H9 (cell line): ENCODE measurements at regions not wholly inside any gene's neighbourhood (a gene's known extent, or its start where the extent isn't known, plus 50 kb on each side); places are given as distances from the start of the nearest gene placed in this dataset.
"Not testable (repeated sequence)": the region's sequence is repeated elsewhere in the genome, so short reads cannot be mapped to it uniquely, and the experiment has no call there.

ENCODE experiments used
- DNase-seq: peaks from one replicate; pipeline ENCODE4 v3.0.0-alpha.2; 2017
- H2AFZ ChIP-seq: one replicate; pipeline ENCODE4 v1.6.1; 2013; ENCODE audit warnings: mild to moderate bottlenecking, low read length, control low read depth, moderate library complexity
- H2AK5ac ChIP-seq: 2 replicates; pipeline ENCODE4 v1.6.1; 2013; ENCODE audit warnings: low read length, control low read depth, mixed read lengths; ENCODE audit not compliant: insufficient read length
- H2BK120ac ChIP-seq: one replicate; pipeline ENCODE4 v1.6.1; 2013; ENCODE audit warnings: low read depth, mild to moderate bottlenecking, low read length, control low read depth, inconsistent platforms; ENCODE audit not compliant: poor library complexity, severe bottlenecking
- H2BK12ac ChIP-seq: 2 replicates; pipeline ENCODE4 v1.6.1; 2013; ENCODE audit warnings: low read length, control low read depth, mixed read lengths, low read depth; ENCODE audit not compliant: insufficient read length
- H2BK15ac ChIP-seq: 2 replicates; pipeline ENCODE4 v1.6.1; 2013; ENCODE audit warnings: low read depth, low read length, control low read depth
- H2BK20ac ChIP-seq: one replicate; pipeline ENCODE4 v1.6.1; 2013; ENCODE audit warnings: low read depth, mild to moderate bottlenecking, low read length, control low read depth, inconsistent platforms; ENCODE audit not compliant: poor library complexity, severe bottlenecking
- H2BK5ac ChIP-seq: 2 replicates; pipeline ENCODE4 v1.6.1; 2013; ENCODE audit warnings: low read length, control low read depth, mixed read lengths; ENCODE audit not compliant: insufficient read length
- H3K14ac ChIP-seq: 2 replicates; pipeline ENCODE4 v1.6.1; 2013; ENCODE audit warnings: low read length, control low read depth; ENCODE audit not compliant: insufficient read depth
- H3K18ac ChIP-seq: 2 replicates; pipeline ENCODE4 v1.6.1; 2013; ENCODE audit warnings: low read depth, mild to moderate bottlenecking, mixed read lengths, low read length, control low read depth; ENCODE audit not compliant: insufficient read length
- H3K23ac ChIP-seq: 2 replicates; pipeline ENCODE4 v1.6.1; 2013; ENCODE audit warnings: low read length, control low read depth, mixed read lengths, low read depth; ENCODE audit not compliant: insufficient read length
- H3K23me2 ChIP-seq: 2 replicates; pipeline ENCODE4 v1.6.1; 2013; ENCODE audit warnings: low read depth, mild to moderate bottlenecking, mixed read lengths, low read length, control low read depth; ENCODE audit not compliant: insufficient read length, poor library complexity, severe bottlenecking
- H3K27ac ChIP-seq: 2 replicates; pipeline ENCODE4 v1.5.1; 2013; ENCODE audit warnings: low read length, control low read depth, mixed read lengths, low read depth; ENCODE audit not compliant: insufficient read length
- H3K27me3 ChIP-seq: 2 replicates; pipeline ENCODE4 v1.6.1; 2013; ENCODE audit warnings: low read length, control low read depth, inconsistent platforms; ENCODE audit not compliant: insufficient read depth
- H3K4ac ChIP-seq: 2 replicates; pipeline ENCODE4 v1.6.1; 2013; ENCODE audit warnings: low read depth, mild to moderate bottlenecking, control low read depth, inconsistent platforms, low read length, moderate library complexity
- H3K4me1 ChIP-seq: 2 replicates; pipeline ENCODE4 v1.6.1; 2013; ENCODE audit warnings: low read length, control low read depth, inconsistent platforms; ENCODE audit not compliant: insufficient read depth
- H3K4me2 ChIP-seq: 2 replicates; pipeline ENCODE4 v1.6.1; 2013; ENCODE audit warnings: low read length, control low read depth, mixed read lengths; ENCODE audit not compliant: insufficient read length, insufficient read depth
- H3K56ac ChIP-seq: 2 replicates; pipeline ENCODE4 v1.6.1; 2013; ENCODE audit warnings: low read depth, mild to moderate bottlenecking, mixed read lengths, low read length, control low read depth; ENCODE audit not compliant: insufficient read length
- H3K79me1 ChIP-seq: 2 replicates; pipeline ENCODE4 v1.6.1; 2013; ENCODE audit warnings: low read depth, mild to moderate bottlenecking, moderate library complexity, low read length, control low read depth, inconsistent platforms; ENCODE audit not compliant: insufficient read depth, poor library complexity, severe bottlenecking
- H3K79me2 ChIP-seq: 2 replicates; pipeline ENCODE4 v1.6.1; 2013; ENCODE audit warnings: low read length, control low read depth, inconsistent platforms; ENCODE audit not compliant: insufficient read depth
- H3K9ac ChIP-seq: 2 replicates; pipeline ENCODE4 v1.6.1; 2013; ENCODE audit warnings: low read length, control low read depth, mixed read lengths; ENCODE audit not compliant: insufficient read length; ENCODE audit errors: extremely low read depth
- H3K9me3 ChIP-seq: one replicate; pipeline ENCODE4 v1.6.1; 2013; ENCODE audit warnings: low read depth, low read length, inconsistent platforms; ENCODE audit not compliant: control insufficient read depth
- H3T11ph ChIP-seq: one replicate; pipeline ENCODE4 v1.6.1; 2013; ENCODE audit warnings: mild to moderate bottlenecking, low read length, control low read depth, inconsistent platforms
- H4K20me1 ChIP-seq: one replicate; pipeline ENCODE4 v1.6.1; 2013; ENCODE audit not compliant: control insufficient read depth, insufficient read length, insufficient read depth
- H4K5ac ChIP-seq: 2 replicates; pipeline ENCODE4 v1.6.1; 2013; ENCODE audit warnings: low read depth, mild to moderate bottlenecking, mixed read lengths, low read length, control low read depth; ENCODE audit not compliant: insufficient read length
- H4K8ac ChIP-seq: replicated peaks from 2 replicates; pipeline ENCODE4 v1.6.1; 2013; ENCODE audit warnings: low read length, control low read depth, mixed read lengths, low read depth; ENCODE audit not compliant: insufficient read length
- H4K91ac ChIP-seq: 2 replicates; pipeline ENCODE4 v1.6.1; 2013; ENCODE audit warnings: low read depth, mild to moderate bottlenecking, moderate library complexity, mixed read lengths, low read length, control low read depth; ENCODE audit not compliant: insufficient read length
- H3K27ac Mint-ChIP-seq, 3 experiments: 2 replicates in 2 of 3; 3 replicates in 1 of 3; pipeline ENCODE4 v1.8.0; 2020 to 2021; ENCODE audit warnings: mixed read lengths in 3 of 3, mild to moderate bottlenecking in 1 of 3, moderate library complexity in 1 of 3
- H3K27me3 Mint-ChIP-seq: 2 replicates; pipeline ENCODE4 v1.8.0; 2021; ENCODE audit warnings: low read depth, mild to moderate bottlenecking, moderate library complexity, mixed read lengths
- H3K36me3 Mint-ChIP-seq, 3 experiments: 2 replicates in 2 of 3; 3 replicates in 1 of 3; pipeline ENCODE4 v1.8.0; 2020 to 2021; ENCODE audit warnings: low read depth in 3 of 3, mixed read lengths in 3 of 3; ENCODE audit not compliant: insufficient read depth in 1 of 3
- H3K4me1 Mint-ChIP-seq, 2 experiments: 2 replicates each; pipeline ENCODE4 v1.8.0; 2020; ENCODE audit warnings: mixed read lengths in 2 of 2
- H3K4me3 Mint-ChIP-seq, 2 experiments: 2 replicates in 1 of 2; 3 replicates in 1 of 2; pipeline ENCODE4 v1.8.0; 2020 to 2021; ENCODE audit warnings: mild to moderate bottlenecking in 2 of 2, mixed read lengths in 2 of 2, moderate library complexity in 1 of 2
- H3K9me3 Mint-ChIP-seq, 2 experiments: 2 replicates in 1 of 2; 3 replicates in 1 of 2; pipeline ENCODE4 v1.8.0; 2020; ENCODE audit warnings: mild to moderate bottlenecking in 2 of 2, mixed read lengths in 2 of 2, moderate library complexity in 1 of 2
- CTCF ChIP-seq: fragments of 200-600 bp; sonication (generic); conservative IDR thresholded peaks from 3 replicates; pipeline ENCODE4 v1.8.0; 2021; ENCODE audit warnings: antibody characterized with exemption, mild to moderate bottlenecking
- WGBS: extraction: QIAGEN DNeasy Blood & Tissue Kit; methylation state at CpG from one replicate; pipeline ENCODE4 v1.1.7; 2013; ENCODE audit warnings: missing lambda C conversion rate, low lambda C conversion rate, mixed read lengths; ENCODE audit not compliant: insufficient read length; ENCODE audit errors: extremely low coverage; 5-methylcytosine and 5-hydroxymethylcytosine counted together

GRCh38 chr12:74671421-74671820, 133.8 kb downstream of the ATXN7L3B start:
- Histone ChIP-seq H3K79me2 (no peaks in the 10 kb centered on the region), H3K4me1 (no peaks in the 10 kb centered on the region), H4K5ac (no peak overlapping the region), H2AK5ac (no peak overlapping the region), H3K9ac (no peak overlapping the region), H3K79me1 (no peaks in the 10 kb centered on the region), H4K91ac (no peak overlapping the region), H2BK5ac (no peak overlapping the region), H3K27ac (no peak overlapping the region), H2AFZ (no peak overlapping the region), H2BK12ac (no peak overlapping the region), H3K18ac (no peak overlapping the region), H3K14ac (no peak overlapping the region), H2BK15ac (no peak overlapping the region), H3K56ac (no peak overlapping the region), H2BK20ac (no peak overlapping the region), H3K27me3 (no peaks in the 10 kb centered on the region), H4K8ac (no peak overlapping the region), H3K9me3 (no peaks in the 10 kb centered on the region), H3K4ac (no peak overlapping the region), H3K4me2 (no peak overlapping the region), H2BK120ac (no peak overlapping the region), H4K20me1 (no peaks in the 10 kb centered on the region), H3T11ph (no peak overlapping the region), H3K23me2 (no peaks in the 10 kb centered on the region), H3K23ac (no peak overlapping the region)
- H3K9me3 Mint-ChIP-seq, result peaks cover 0 to 2% of the 10 kb centered on the region in 2 experiments; a peak in 1 of 5 replicates
- no peak for TF ChIP-seq CTCF
- no peaks in the 10 kb centered on the region for H3K36me3 Mint-ChIP-seq
- WGBS, result no CpG with 5 or more reads among the region's 1 CpG
- no peak for DNase-seq
- no peaks in the 10 kb centered on the region for H3K27me3 Mint-ChIP-seq
- no peak overlapping the region for H3K4me3 Mint-ChIP-seq
- no peaks in the 10 kb centered on the region for H3K4me1 Mint-ChIP-seq
- no peak overlapping the region for H3K27ac Mint-ChIP-seq

GRCh38 chr12:74676955-74677354, 139.3 kb downstream of the ATXN7L3B start:
- not testable (repeated sequence) for H2AK5ac ChIP-seq, H3K9me3 Mint-ChIP-seq

More at GRCh38 chr12:74676955-74677354, 139.3 kb downstream of the ATXN7L3B start:
- not testable (repeated sequence) for H3K4ac ChIP-seq, H3K27ac ChIP-seq, H3K36me3 Mint-ChIP-seq, H3K14ac ChIP-seq, DNase-seq, H2BK5ac ChIP-seq, H3K23me2 ChIP-seq, H3K27me3 ChIP-seq, H3K18ac ChIP-seq, H4K91ac ChIP-seq, H3T11ph ChIP-seq, H2BK120ac ChIP-seq, H3K27ac Mint-ChIP-seq, H2BK20ac ChIP-seq, H3K79me2 ChIP-seq, H3K4me1 Mint-ChIP-seq, H3K79me1 ChIP-seq, H2AFZ ChIP-seq, H3K9ac ChIP-seq, H3K9me3 ChIP-seq, H4K8ac ChIP-seq, H2BK15ac ChIP-seq, H3K23ac ChIP-seq, H3K56ac ChIP-seq, H4K20me1 ChIP-seq, H4K5ac ChIP-seq, H3K4me3 Mint-ChIP-seq, H3K27me3 Mint-ChIP-seq, H3K4me1 ChIP-seq, H3K4me2 ChIP-seq, H2BK12ac ChIP-seq
- WGBS, result no CpG with 5 or more reads among the region's 4 CpGs
